Liver (tissue), 8 donors: ENCODE measurements at regions not wholly inside any gene's neighbourhood (a gene's known extent, or its start where the extent isn't known, plus 50 kb on each side); places are given as distances from the start of the nearest gene placed in this dataset.

Experiments
- DNase-seq: peaks from one replicate; pipeline ENCODE4 v3.0.0-alpha.2; 2017; ENCODE audit warnings: low spot score
- H3K27ac ChIP-seq, 2 donors: one replicate each; pipeline ENCODE4 v1.7.0; 2013; ENCODE audit warnings: inconsistent platforms in 2 of 2, low read length in 2 of 2, control low read depth in 1 of 2, low read depth in 1 of 2, mild to moderate bottlenecking in 1 of 2
- H3K27me3 ChIP-seq, 4 donors: one replicate each; pipeline versions ENCODE4 v1.6.1 to v1.7.0; 2013; ENCODE audit warnings: low read length in 3 of 4, inconsistent platforms in 1 of 4, mild to moderate bottlenecking in 1 of 4, moderate library complexity in 1 of 4; ENCODE audit not compliant: control insufficient read depth in 4 of 4, insufficient read depth in 4 of 4
- H3K36me3 ChIP-seq, 4 donors: one replicate each; pipeline versions ENCODE4 v1.6.1 to v1.7.0; 2013; ENCODE audit warnings: low read length in 3 of 4, mild to moderate bottlenecking in 3 of 4, low read depth in 1 of 4, moderate library complexity in 1 of 4; ENCODE audit not compliant: control insufficient read depth in 4 of 4, insufficient read depth in 3 of 4
- H3K4me1 ChIP-seq, 4 donors: one replicate each; pipeline versions ENCODE4 v1.6.1 to v1.7.0; 2013; ENCODE audit warnings: low read length in 3 of 4, mild to moderate bottlenecking in 3 of 4, moderate library complexity in 1 of 4; ENCODE audit not compliant: control insufficient read depth in 4 of 4, insufficient read depth in 4 of 4
- H3K4me3 ChIP-seq, 3 donors: one replicate each; pipeline versions ENCODE4 v1.6.1 to v1.7.0; 2013; ENCODE audit warnings: low read length in 3 of 3, control low read depth in 1 of 3, low read depth in 1 of 3, mild to moderate bottlenecking in 1 of 3
- H3K9ac ChIP-seq, 2 donors: one replicate each; pipeline ENCODE4 v1.7.0; 2013; ENCODE audit warnings: low read length in 2 of 2, mild to moderate bottlenecking in 2 of 2, moderate library complexity in 2 of 2, control low read depth in 1 of 2, low read depth in 1 of 2
- H3K9me3 ChIP-seq, 4 donors: one replicate each; pipeline versions ENCODE4 v1.6.1 to v1.7.0; 2013; ENCODE audit warnings: low read length in 3 of 4; ENCODE audit not compliant: control insufficient read depth in 4 of 4
- EGR1 ChIP-seq, 2 donors: IDR thresholded peaks; 2 replicates each; pipeline ENCODE4 v1.6.1; 2016 to 2018; ENCODE audit warnings: antibody characterized with exemption in 2 of 2, low read depth in 2 of 2
- FOXA1 ChIP-seq: IDR thresholded peaks from 2 replicates; pipeline ENCODE4 v1.6.1; 2016; ENCODE audit warnings: antibody characterized with exemption
- FOXA2 ChIP-seq: IDR thresholded peaks from 2 replicates; pipeline ENCODE4 v1.6.1; 2016; ENCODE audit warnings: antibody characterized with exemption
- GABPA ChIP-seq, 2 donors: IDR thresholded peaks in 1 of 2; conservative IDR thresholded peaks in 1 of 2; 2 replicates each; pipeline ENCODE4 v1.6.1; 2016; ENCODE audit warnings: antibody characterized with exemption in 2 of 2, mild to moderate bottlenecking in 1 of 2, moderate library complexity in 1 of 2
- HNF4G ChIP-seq: IDR thresholded peaks from 2 replicates; pipeline ENCODE4 v1.6.1; 2016; ENCODE audit warnings: antibody characterized with exemption
- JUND ChIP-seq, 2 donors: IDR thresholded peaks; 2 replicates each; pipeline ENCODE4 v1.6.1; 2016; ENCODE audit warnings: antibody characterized with exemption in 2 of 2
- NR2F2 ChIP-seq: IDR thresholded peaks from 2 replicates; pipeline ENCODE4 v1.6.1; 2016; ENCODE audit warnings: antibody characterized with exemption
- RAD21 ChIP-seq, 2 donors: IDR thresholded peaks; 2 replicates each; pipeline ENCODE4 v1.6.1; 2016; ENCODE audit warnings: antibody characterized with exemption in 2 of 2, mild to moderate bottlenecking in 2 of 2
- RXRA ChIP-seq, 2 donors: IDR thresholded peaks; 2 replicates each; pipeline ENCODE4 v1.6.1; 2017 to 2018; ENCODE audit warnings: antibody characterized with exemption in 2 of 2, mild to moderate bottlenecking in 1 of 2
- SP1 ChIP-seq: IDR thresholded peaks from 2 replicates; pipeline ENCODE4 v1.6.1; 2018; ENCODE audit warnings: antibody characterized with exemption, mild to moderate bottlenecking
- TAF1 ChIP-seq: conservative IDR thresholded peaks from 2 replicates; pipeline ENCODE4 v1.6.1; 2016; ENCODE audit warnings: antibody characterized with exemption, mild to moderate bottlenecking
- YY1 ChIP-seq: IDR thresholded peaks from 2 replicates; pipeline ENCODE4 v1.6.1; 2016; ENCODE audit warnings: antibody characterized with exemption, mild to moderate bottlenecking
- WGBS: extraction: QIAGEN DNeasy Blood & Tissue Kit; methylation state at CpG from one replicate; pipeline ENCODE4 v1.1.7; 2013; 5-methylcytosine and 5-hydroxymethylcytosine counted together
- TF ChIP-seq, protein P1 (sequence below): IDR thresholded peaks from 2 replicates; pipeline ENCODE4 v1.6.1; 2016; ENCODE audit warnings: antibody characterized with exemption
- TF ChIP-seq, protein P2 (sequence below): IDR thresholded peaks from 2 replicates; pipeline ENCODE4 v1.6.1; 2016; ENCODE audit warnings: antibody characterized with exemption
- TF ChIP-seq, protein P3 (sequence below): IDR thresholded peaks from 2 replicates; pipeline ENCODE4 v1.6.1; 2016; ENCODE audit warnings: antibody characterized with exemption
- TF ChIP-seq, protein P4 (sequence below): fragments of 150-350 bp; IDR thresholded peaks from 2 replicates; pipeline ENCODE4 v1.5.1; 2017; ENCODE audit warnings: improper control_type of control experiment, low read depth, low read length; ENCODE audit not compliant: missing input control
- TF ChIP-seq, protein P5 (sequence below): IDR thresholded peaks from 2 replicates; pipeline ENCODE4 v1.6.1; 2016; ENCODE audit warnings: antibody characterized with exemption, mild to moderate bottlenecking
- donor health status: healthy.
- donor health status: healthy.
- donor health status: healthy.
- donor health status: healthy.
- donor health status: healthy.

DNA sequence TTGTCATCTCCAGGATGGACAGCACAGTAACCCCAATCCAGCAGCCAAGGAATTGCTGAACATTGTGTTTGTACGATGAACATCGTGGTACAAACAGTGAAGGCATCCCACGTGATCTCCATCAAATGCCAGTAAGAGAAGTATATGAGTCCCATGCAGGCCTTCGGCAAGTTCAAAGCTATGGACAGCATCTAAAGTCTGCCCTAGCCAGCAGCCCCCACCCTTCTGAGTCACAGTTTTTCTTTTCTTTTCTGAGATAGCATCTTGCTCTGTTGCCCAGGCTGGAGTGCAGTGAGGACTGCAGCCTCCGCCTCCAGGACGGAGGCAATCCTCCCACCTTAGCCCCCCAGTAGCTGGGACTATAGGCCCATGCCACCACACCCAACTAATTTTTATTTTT, 71.0 kb upstream of the SRD5A2 start:
- 96% methylated on average over 6 of the region's 6 CpGs for WGBS
- H3K4me1 ChIP-seq, result no peaks in the 10 kb centered on the region
- DNase-seq, result no peak
- no peaks in the 10 kb centered on the region for H3K27me3 ChIP-seq
- H3K9ac ChIP-seq, result no peak overlapping the region
- H3K36me3 ChIP-seq, result peaks cover 0 to 15% (median 2%) of the 10 kb centered on the region in 4 donors
- TF ChIP-seq, protein P1, sequence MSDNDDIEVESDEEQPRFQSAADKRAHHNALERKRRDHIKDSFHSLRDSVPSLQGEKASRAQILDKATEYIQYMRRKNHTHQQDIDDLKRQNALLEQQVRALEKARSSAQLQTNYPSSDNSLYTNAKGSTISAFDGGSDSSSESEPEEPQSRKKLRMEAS, result no peak
- TF ChIP-seq NR2F2, result no peak
- TF ChIP-seq TAF1, result no peak
- TF ChIP-seq, protein P2, sequence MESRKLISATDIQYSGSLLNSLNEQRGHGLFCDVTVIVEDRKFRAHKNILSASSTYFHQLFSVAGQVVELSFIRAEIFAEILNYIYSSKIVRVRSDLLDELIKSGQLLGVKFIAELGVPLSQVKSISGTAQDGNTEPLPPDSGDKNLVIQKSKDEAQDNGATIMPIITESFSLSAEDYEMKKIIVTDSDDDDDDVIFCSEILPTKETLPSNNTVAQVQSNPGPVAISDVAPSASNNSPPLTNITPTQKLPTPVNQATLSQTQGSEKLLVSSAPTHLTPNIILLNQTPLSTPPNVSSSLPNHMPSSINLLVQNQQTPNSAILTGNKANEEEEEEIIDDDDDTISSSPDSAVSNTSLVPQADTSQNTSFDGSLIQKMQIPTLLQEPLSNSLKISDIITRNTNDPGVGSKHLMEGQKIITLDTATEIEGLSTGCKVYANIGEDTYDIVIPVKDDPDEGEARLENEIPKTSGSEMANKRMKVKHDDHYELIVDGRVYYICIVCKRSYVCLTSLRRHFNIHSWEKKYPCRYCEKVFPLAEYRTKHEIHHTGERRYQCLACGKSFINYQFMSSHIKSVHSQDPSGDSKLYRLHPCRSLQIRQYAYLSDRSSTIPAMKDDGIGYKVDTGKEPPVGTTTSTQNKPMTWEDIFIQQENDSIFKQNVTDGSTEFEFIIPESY, result no peak
- TF ChIP-seq FOXA1, result no peak
- TF ChIP-seq, protein P3, sequence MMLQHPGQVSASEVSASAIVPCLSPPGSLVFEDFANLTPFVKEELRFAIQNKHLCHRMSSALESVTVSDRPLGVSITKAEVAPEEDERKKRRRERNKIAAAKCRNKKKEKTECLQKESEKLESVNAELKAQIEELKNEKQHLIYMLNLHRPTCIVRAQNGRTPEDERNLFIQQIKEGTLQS, result no peak
- TF ChIP-seq HNF4G, result no peak
- no peak for TF ChIP-seq RAD21 (IDR thresholded peaks at IDR 0.05)
- TF ChIP-seq SP1, result no peak
- no peak for TF ChIP-seq GABPA (IDR thresholded peaks at IDR 0.05 in 1 of 2, conservative IDR thresholded peaks at IDR 0.05 in 1 of 2)
- no peak for TF ChIP-seq YY1
- TF ChIP-seq, protein P4, sequence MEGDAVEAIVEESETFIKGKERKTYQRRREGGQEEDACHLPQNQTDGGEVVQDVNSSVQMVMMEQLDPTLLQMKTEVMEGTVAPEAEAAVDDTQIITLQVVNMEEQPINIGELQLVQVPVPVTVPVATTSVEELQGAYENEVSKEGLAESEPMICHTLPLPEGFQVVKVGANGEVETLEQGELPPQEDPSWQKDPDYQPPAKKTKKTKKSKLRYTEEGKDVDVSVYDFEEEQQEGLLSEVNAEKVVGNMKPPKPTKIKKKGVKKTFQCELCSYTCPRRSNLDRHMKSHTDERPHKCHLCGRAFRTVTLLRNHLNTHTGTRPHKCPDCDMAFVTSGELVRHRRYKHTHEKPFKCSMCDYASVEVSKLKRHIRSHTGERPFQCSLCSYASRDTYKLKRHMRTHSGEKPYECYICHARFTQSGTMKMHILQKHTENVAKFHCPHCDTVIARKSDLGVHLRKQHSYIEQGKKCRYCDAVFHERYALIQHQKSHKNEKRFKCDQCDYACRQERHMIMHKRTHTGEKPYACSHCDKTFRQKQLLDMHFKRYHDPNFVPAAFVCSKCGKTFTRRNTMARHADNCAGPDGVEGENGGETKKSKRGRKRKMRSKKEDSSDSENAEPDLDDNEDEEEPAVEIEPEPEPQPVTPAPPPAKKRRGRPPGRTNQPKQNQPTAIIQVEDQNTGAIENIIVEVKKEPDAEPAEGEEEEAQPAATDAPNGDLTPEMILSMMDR, result no peak
- no peak for TF ChIP-seq FOXA2
- TF ChIP-seq JUND (IDR thresholded peaks at IDR 0.05), result no peak
- TF ChIP-seq EGR1 (IDR thresholded peaks at IDR 0.05; ENCODE audit: low read depth in 2 of 2), result no peak
- TF ChIP-seq, protein P5, sequence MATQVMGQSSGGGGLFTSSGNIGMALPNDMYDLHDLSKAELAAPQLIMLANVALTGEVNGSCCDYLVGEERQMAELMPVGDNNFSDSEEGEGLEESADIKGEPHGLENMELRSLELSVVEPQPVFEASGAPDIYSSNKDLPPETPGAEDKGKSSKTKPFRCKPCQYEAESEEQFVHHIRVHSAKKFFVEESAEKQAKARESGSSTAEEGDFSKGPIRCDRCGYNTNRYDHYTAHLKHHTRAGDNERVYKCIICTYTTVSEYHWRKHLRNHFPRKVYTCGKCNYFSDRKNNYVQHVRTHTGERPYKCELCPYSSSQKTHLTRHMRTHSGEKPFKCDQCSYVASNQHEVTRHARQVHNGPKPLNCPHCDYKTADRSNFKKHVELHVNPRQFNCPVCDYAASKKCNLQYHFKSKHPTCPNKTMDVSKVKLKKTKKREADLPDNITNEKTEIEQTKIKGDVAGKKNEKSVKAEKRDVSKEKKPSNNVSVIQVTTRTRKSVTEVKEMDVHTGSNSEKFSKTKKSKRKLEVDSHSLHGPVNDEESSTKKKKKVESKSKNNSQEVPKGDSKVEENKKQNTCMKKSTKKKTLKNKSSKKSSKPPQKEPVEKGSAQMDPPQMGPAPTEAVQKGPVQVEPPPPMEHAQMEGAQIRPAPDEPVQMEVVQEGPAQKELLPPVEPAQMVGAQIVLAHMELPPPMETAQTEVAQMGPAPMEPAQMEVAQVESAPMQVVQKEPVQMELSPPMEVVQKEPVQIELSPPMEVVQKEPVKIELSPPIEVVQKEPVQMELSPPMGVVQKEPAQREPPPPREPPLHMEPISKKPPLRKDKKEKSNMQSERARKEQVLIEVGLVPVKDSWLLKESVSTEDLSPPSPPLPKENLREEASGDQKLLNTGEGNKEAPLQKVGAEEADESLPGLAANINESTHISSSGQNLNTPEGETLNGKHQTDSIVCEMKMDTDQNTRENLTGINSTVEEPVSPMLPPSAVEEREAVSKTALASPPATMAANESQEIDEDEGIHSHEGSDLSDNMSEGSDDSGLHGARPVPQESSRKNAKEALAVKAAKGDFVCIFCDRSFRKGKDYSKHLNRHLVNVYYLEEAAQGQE, result no peak
- H3K27ac ChIP-seq, result no peak overlapping the region
- H3K4me3 ChIP-seq, result no peak overlapping the region
- no peaks in the 10 kb centered on the region for H3K9me3 ChIP-seq

DNA sequence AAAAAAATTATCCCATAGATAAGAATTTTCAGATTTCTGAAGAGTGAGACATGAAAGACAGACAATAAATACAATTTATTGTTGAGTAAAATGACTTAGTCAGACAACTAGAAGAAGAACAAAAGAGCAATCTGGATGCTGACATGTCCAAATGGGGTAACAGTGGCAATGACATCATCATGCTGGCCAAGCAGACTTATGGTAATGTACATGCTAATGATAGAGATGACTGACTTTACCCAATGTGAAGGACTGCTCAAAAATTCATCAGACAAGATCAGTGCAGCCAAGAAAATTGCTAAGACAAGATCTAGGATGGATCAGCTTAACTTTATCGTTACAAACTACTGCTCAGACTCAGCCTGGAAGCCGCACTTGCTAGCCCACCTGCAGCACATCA, 70.5 kb upstream of the SRD5A2 start:
- no peaks in the 10 kb centered on the region for H3K27me3 ChIP-seq
- H3K36me3 ChIP-seq, result peaks cover 0 to 15% (median under 1%) of the 10 kb centered on the region in 4 donors
- no peak overlapping the region for H3K4me3 ChIP-seq
- WGBS, result 95% methylated on average over 2 of the region's 2 CpGs
- H3K9me3 ChIP-seq, result no peaks in the 10 kb centered on the region
- no peak for DNase-seq
- no peaks in the 10 kb centered on the region for H3K4me1 ChIP-seq
- no peak overlapping the region for H3K27ac ChIP-seq
- no peak overlapping the region for H3K9ac ChIP-seq
- TF ChIP-seq, protein P4, result no peak
- TF ChIP-seq FOXA2 (no peak), GABPA (IDR thresholded peaks at IDR 0.05 in 1 of 2, conservative IDR thresholded peaks at IDR 0.05 in 1 of 2) (no peak), RXRA (IDR thresholded peaks at IDR 0.05) (no peak), JUND (IDR thresholded peaks at IDR 0.05) (no peak), EGR1 (IDR thresholded peaks at IDR 0.05; ENCODE audit: low read depth in 2 of 2) (no peak), SP1 (no peak), HNF4G (no peak), FOXA1 (no peak)
- TF ChIP-seq, protein P2, result no peak
